Neural cell (in vitro differentiated cells): ENCODE measurements at regions not wholly inside any gene's neighbourhood (a gene's known extent, or its start where the extent isn't known, plus 50 kb on each side); places are given as distances from the start of the nearest gene placed in this dataset.

ENCODE experiments used
- CTCF ChIP-seq: fragments of 450-650 bp; IDR thresholded peaks from 2 replicates; pipeline ENCODE4 v1.5.1; 2014; ENCODE audit warnings: antibody characterized with exemption, mild to moderate bottlenecking, moderate library complexity; ENCODE audit not compliant: poor library complexity, severe bottlenecking
- EP300 ChIP-seq: fragments of 450-650 bp; conservative IDR thresholded peaks from 2 replicates; pipeline ENCODE4 v1.6.1; 2014; ENCODE audit warnings: antibody characterized with exemption, mild to moderate bottlenecking, moderate library complexity; ENCODE audit not compliant: poor library complexity, severe bottlenecking
- EZH2 ChIP-seq: fragments of 200-600, 300-800 bp; shearing (Covaris generic), sonication (generic); IDR thresholded peaks from 2 replicates; pipeline ENCODE4 v1.6.1; 2014; ENCODE audit warnings: antibody characterized with exemption, low read length, borderline replicate concordance, mild to moderate bottlenecking; ENCODE audit not compliant: insufficient read depth, poor library complexity, severe bottlenecking
- POLR2AphosphoS5 ChIP-seq: IDR thresholded peaks from 2 replicates; pipeline ENCODE4 v1.6.1; 2012
- RAD21 ChIP-seq: fragments of 450-650 bp; conservative IDR thresholded peaks from 2 replicates; pipeline ENCODE4 v1.6.1; 2014; ENCODE audit warnings: antibody characterized with exemption, mild to moderate bottlenecking, moderate library complexity
- REST ChIP-seq: IDR thresholded peaks from 2 replicates; pipeline ENCODE4 v1.6.1; 2012; ENCODE audit warnings: borderline replicate concordance
- TAF1 ChIP-seq: IDR thresholded peaks from 2 replicates; pipeline ENCODE4 v1.6.1; 2012; ENCODE audit warnings: low read depth

DNA sequence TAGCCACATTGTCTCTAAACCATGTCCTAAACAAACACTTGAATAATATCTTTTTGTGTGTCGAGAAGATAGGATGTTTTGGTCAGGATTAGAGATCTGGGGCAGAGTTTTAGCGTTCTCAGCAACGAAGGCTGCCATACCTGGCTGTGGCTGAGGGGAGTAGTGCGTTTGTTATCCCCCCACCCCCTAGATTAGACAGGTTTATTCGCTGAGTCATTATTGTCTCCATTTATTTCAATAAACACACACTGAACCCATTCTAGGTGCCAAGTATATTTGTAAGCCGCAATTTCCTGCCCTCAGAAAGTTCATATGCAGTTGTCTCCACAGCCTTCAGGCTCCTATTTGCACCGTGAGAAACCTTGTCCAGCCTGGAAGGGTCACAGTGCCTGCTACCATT lies 1684.8 kb upstream of the TENM3 start:
- TF ChIP-seq CTCF (no peak), TAF1 (no peak), RAD21 (no peak), EP300 (no peak), REST (no peak), POLR2AphosphoS5 (no peak), EZH2 (no peak)
